Neuronal stem cell (in vitro differentiated cells): ENCODE measurements at regions not wholly inside any gene's neighbourhood (a gene's known extent, or its start where the extent isn't known, plus 50 kb on each side); places are given as distances from the start of the nearest gene placed in this dataset.

Experiments
- DNase-seq: peaks from one replicate; pipeline ENCODE4 v3.0.0-alpha.2; 2013; ENCODE audit warnings: low spot score
- H2AFZ ChIP-seq: one replicate; pipeline ENCODE4 v1.6.1; 2013; ENCODE audit warnings: mild to moderate bottlenecking, low read length, inconsistent platforms
- H2AK5ac ChIP-seq: 2 replicates; pipeline ENCODE4 v1.6.1; 2013; ENCODE audit warnings: low read depth, mild to moderate bottlenecking, inconsistent platforms, low read length, moderate library complexity, mixed read lengths
- H2BK120ac ChIP-seq: 2 replicates; pipeline ENCODE4 v1.6.1; 2013; ENCODE audit warnings: low read depth, mild to moderate bottlenecking, inconsistent platforms, low read length, moderate library complexity, mixed read lengths
- H2BK12ac ChIP-seq: one replicate; pipeline ENCODE4 v1.6.1; 2013; ENCODE audit warnings: low read length, inconsistent platforms
- H2BK15ac ChIP-seq: 2 replicates; pipeline ENCODE4 v1.6.1; 2013; ENCODE audit warnings: mild to moderate bottlenecking, low read length, inconsistent platforms, mixed read lengths
- H2BK5ac ChIP-seq: one replicate; pipeline ENCODE4 v1.6.1; 2013; ENCODE audit warnings: inconsistent platforms, mild to moderate bottlenecking, low read length, moderate library complexity
- H3K14ac ChIP-seq: one replicate; pipeline ENCODE4 v1.6.1; 2013; ENCODE audit warnings: low read length, inconsistent platforms
- H3K18ac ChIP-seq: 2 replicates; pipeline ENCODE4 v1.6.1; 2013; ENCODE audit warnings: low read length, inconsistent platforms
- H3K23ac ChIP-seq: 2 replicates; pipeline ENCODE4 v1.6.1; 2013; ENCODE audit warnings: low read depth, mild to moderate bottlenecking, mixed read lengths, low read length, inconsistent platforms; ENCODE audit not compliant: poor library complexity
- H3K27ac ChIP-seq: replicated peaks from 3 replicates; pipeline ENCODE4 v1.5.1; 2013; ENCODE audit warnings: low read length, inconsistent platforms
- H3K27me3 ChIP-seq, 3 experiments: 2 replicates each; pipeline ENCODE4 v1.6.1; 2013; ENCODE audit warnings: low read length in 3 of 3, mild to moderate bottlenecking in 2 of 3, inconsistent platforms in 1 of 3, low read depth in 1 of 3, mixed read lengths in 1 of 3, moderate library complexity in 1 of 3; ENCODE audit not compliant: control insufficient read depth in 3 of 3, insufficient read depth in 3 of 3
- H3K36me3 ChIP-seq, 2 donors: replicated peaks in 1 of 2; 2 replicates each; pipeline ENCODE4 v1.6.1; 2013; ENCODE audit warnings: low read length in 2 of 2; ENCODE audit not compliant: control insufficient read depth in 2 of 2, insufficient read depth in 2 of 2
- H3K4ac ChIP-seq: 2 replicates; pipeline ENCODE4 v1.6.1; 2013; ENCODE audit warnings: inconsistent platforms, mild to moderate bottlenecking, low read length, moderate library complexity
- H3K4me1 ChIP-seq, 2 donors: 1 replicate in 1 of 2; 2 replicates in 1 of 2; pipeline ENCODE4 v1.6.1; 2013; ENCODE audit warnings: low read length in 2 of 2, low read depth in 1 of 2; ENCODE audit not compliant: control insufficient read depth in 2 of 2, insufficient read depth in 1 of 2
- H3K4me2 ChIP-seq: one replicate; pipeline ENCODE4 v1.6.1; 2013; ENCODE audit warnings: mild to moderate bottlenecking, low read length, inconsistent platforms; ENCODE audit not compliant: insufficient read depth, poor library complexity, severe bottlenecking
- H3K4me3 ChIP-seq, 2 donors: 2 replicates each; pipeline ENCODE4 v1.5.1; 2013; ENCODE audit warnings: low read length in 2 of 2, mild to moderate bottlenecking in 2 of 2, inconsistent platforms in 1 of 2, moderate library complexity in 1 of 2
- H3K79me1 ChIP-seq: one replicate; pipeline ENCODE4 v1.6.1; 2013; ENCODE audit warnings: low read depth, mild to moderate bottlenecking, inconsistent platforms, low read length, moderate library complexity
- H3K9ac ChIP-seq: one replicate; pipeline ENCODE4 v1.6.1; 2013; ENCODE audit warnings: mild to moderate bottlenecking, low read depth, low read length, inconsistent platforms; ENCODE audit not compliant: poor library complexity
- H3K9me3 ChIP-seq, 2 donors: replicated peaks in 1 of 2; 2 replicates each; pipeline versions ENCODE3 to v1.6.1; 2013; ENCODE audit warnings: low read length in 2 of 2, mild to moderate bottlenecking in 2 of 2, inconsistent platforms in 1 of 2, low read depth in 1 of 2, mixed read lengths in 1 of 2, moderate library complexity in 1 of 2; ENCODE audit not compliant: control insufficient read depth in 2 of 2, insufficient read depth in 1 of 2
- H4K8ac ChIP-seq: one replicate; pipeline ENCODE4 v1.6.1; 2013; ENCODE audit warnings: low read depth, mild to moderate bottlenecking, inconsistent platforms, low read length, moderate library complexity
- H4K91ac ChIP-seq: one replicate; pipeline ENCODE4 v1.6.1; 2013; ENCODE audit warnings: low read length, low read depth, mild to moderate bottlenecking, inconsistent platforms; ENCODE audit not compliant: poor library complexity
- WGBS, 2 donors: extraction: QIAGEN DNeasy Blood & Tissue Kit; methylation state at CpG; one replicate each; pipeline ENCODE4 v1.1.7; 2013; ENCODE audit warnings: missing lambda C conversion rate in 2 of 2, mixed read lengths in 1 of 2; ENCODE audit not compliant: insufficient read length in 2 of 2, insufficient replicate concordance in 1 of 2; ENCODE audit errors: extremely low coverage in 2 of 2; 5-methylcytosine and 5-hydroxymethylcytosine counted together

- Histone ChIP-seq H2AK5ac (no peak overlapping the region), H3K4ac (no peak overlapping the region), H2BK15ac (no peak overlapping the region), H3K36me3 (no peaks in the 10 kb centered on the region), H4K91ac (no peak overlapping the region), H3K27me3 (no peaks in the 10 kb centered on the region), H3K9me3 (no peaks in the 10 kb centered on the region), H2BK120ac (no peak overlapping the region), H3K4me3 (no peak overlapping the region), H3K18ac (no peak overlapping the region), H3K23ac (no peak overlapping the region), H4K8ac (no peak overlapping the region), H3K14ac (peak overlapping the region; percentile 25), H2AFZ (no peak overlapping the region), H3K79me1 (no peaks in the 10 kb centered on the region), H3K9ac (no peak overlapping the region), H3K27ac (no peak overlapping the region), H2BK5ac (no peak overlapping the region), H2BK12ac (no peak overlapping the region), H3K4me2 (no peak overlapping the region), H3K4me1 (peaks cover 0 to 1% of the 10 kb centered on the region in 2 donors)
- no peak for DNase-seq
- WGBS, 2 donors: no CpG with 5 or more reads among the region's 5 CpGs
Measured at GRCh38 chr2:65710356-65710755, 278.0 kb upstream of the SPRED2 start.

GRCh38 chr2:65708086-65708485 lies 275.7 kb upstream of the SPRED2 start:
- Histone ChIP-seq H2BK120ac (no peak overlapping the region), H2BK5ac (no peak overlapping the region), H3K9ac (no peak overlapping the region), H3K27ac (no peak overlapping the region), H3K4me1 (peaks cover 0 to 1% of the 10 kb centered on the region in 2 donors), H3K4me3 (no peak overlapping the region), H3K4ac (no peak overlapping the region), H3K23ac (no peak overlapping the region), H3K79me1 (no peaks in the 10 kb centered on the region), H2AK5ac (no peak overlapping the region), H4K8ac (no peak overlapping the region), H3K18ac (no peak overlapping the region), H3K36me3 (no peaks in the 10 kb centered on the region), H2BK12ac (no peak overlapping the region), H2AFZ (no peak overlapping the region), H3K9me3 (no peaks in the 10 kb centered on the region), H3K27me3 (no peaks in the 10 kb centered on the region), H2BK15ac (no peak overlapping the region), H4K91ac (no peak overlapping the region), H3K14ac (no peak overlapping the region), H3K4me2 (no peak overlapping the region)
- no CpG with 5 or more reads among the region's 3 CpGs for WGBS, 2 donors
- no peak for DNase-seq

- Histone ChIP-seq H4K91ac (no peak overlapping the region), H3K9me3 (no peaks in the 10 kb centered on the region)
Measured at GRCh38 chr2:65706411-65706810, 274.0 kb upstream of the SPRED2 start.

GRCh38 chr2:65701191-65701590 lies 268.8 kb upstream of the SPRED2 start:
- Histone ChIP-seq H3K79me1 (no peaks in the 10 kb centered on the region), H3K23ac (no peak overlapping the region), H3K14ac (no peak overlapping the region), H4K8ac (peak overlapping the region; percentile 24), H2BK15ac (no peak overlapping the region), H3K27me3 (no peaks in the 10 kb centered on the region), H3K18ac (no peak overlapping the region), H3K4ac (no peak overlapping the region), H2AK5ac (no peak overlapping the region), H3K9ac (no peak overlapping the region), H2AFZ (no peak overlapping the region), H3K27ac (no peak overlapping the region), H3K4me2 (no peak overlapping the region), H2BK120ac (no peak overlapping the region), H2BK5ac (no peak overlapping the region), H3K4me1 (peaks cover 0 to 2% of the 10 kb centered on the region in 2 donors), H4K91ac (no peak overlapping the region), H3K36me3 (no peaks in the 10 kb centered on the region), H3K4me3 (no peak overlapping the region), H3K9me3 (no peaks in the 10 kb centered on the region), H2BK12ac (no peak overlapping the region)
- WGBS, 2 donors: no CpG with 5 or more reads among the region's 10 CpGs
- no peak for DNase-seq

More at GRCh38 chr2:65706411-65706810, 274.0 kb upstream of the SPRED2 start:
- Histone ChIP-seq H2BK12ac (no peak overlapping the region), H3K4me3 (no peak overlapping the region), H3K9ac (no peak overlapping the region), H3K4ac (no peak overlapping the region), H3K27ac (no peak overlapping the region), H2AK5ac (no peak overlapping the region), H4K8ac (no peak overlapping the region), H3K18ac (no peak overlapping the region), H2BK5ac (no peak overlapping the region), H3K4me2 (no peak overlapping the region), H2BK120ac (no peak overlapping the region), H2BK15ac (no peak overlapping the region), H3K4me1 (peaks cover 0 to 3% of the 10 kb centered on the region in 2 donors), H3K36me3 (no peaks in the 10 kb centered on the region), H3K23ac (no peak overlapping the region), H3K14ac (no peak overlapping the region), H3K79me1 (no peaks in the 10 kb centered on the region), H2AFZ (no peak overlapping the region), H3K27me3 (no peaks in the 10 kb centered on the region)
- DNase-seq: no peak
- WGBS, 2 donors: no CpG with 5 or more reads among the region's 1 CpG
